HCT116 (cell line): ENCODE measurements at regions not wholly inside any gene's neighbourhood (a gene's known extent, or its start where the extent isn't known, plus 50 kb on each side); places are given as distances from the start of the nearest gene placed in this dataset.

Experiments
- ATF3 ChIP-seq: IDR thresholded peaks from 2 replicates; pipeline ENCODE4 v1.6.1; 2012
- CBX3 ChIP-seq: IDR thresholded peaks from 2 replicates; pipeline ENCODE4 v1.6.1; 2012; ENCODE audit warnings: low read depth
- CTCF ChIP-seq, 3 experiments: fragments of 200-600 bp in 1 of 3; sonication (generic) in 1 of 3; IDR thresholded peaks in 2 of 3; conservative IDR thresholded peaks in 1 of 3; 2 replicates each; pipeline ENCODE4 v1.5.1; 2012 to 2017; ENCODE audit warnings: low read depth in 2 of 3, low read length in 2 of 3, antibody characterized with exemption in 1 of 3, borderline replicate concordance in 1 of 3, control low read depth in 1 of 3, mild to moderate bottlenecking in 1 of 3, mixed read lengths in 1 of 3, mixed run types in 1 of 3, moderate library complexity in 1 of 3; ENCODE audit not compliant: insufficient read depth in 1 of 3
- EZH2 ChIP-seq: fragments of 200-600 bp; sonication (generic); IDR thresholded peaks from 2 replicates; pipeline ENCODE4 v1.6.1; 2017; ENCODE audit warnings: antibody characterized with exemption, mixed run types
- EZH2phosphoT487 ChIP-seq: fragments of 200-600 bp; IDR thresholded peaks from 2 replicates; pipeline ENCODE4 v1.6.1; 2018; ENCODE audit warnings: antibody characterized with exemption, borderline replicate concordance
- POLR2A ChIP-seq: IDR thresholded peaks from 2 replicates; pipeline ENCODE4 v1.7.0; 2011; ENCODE audit warnings: borderline replicate concordance; ENCODE audit not compliant: insufficient read depth, insufficient read length; ENCODE audit errors: extremely low read depth
- POLR2AphosphoS5 ChIP-seq: IDR thresholded peaks from 2 replicates; pipeline ENCODE4 v1.6.1; 2011; ENCODE audit warnings: mild to moderate bottlenecking, low read depth, low read length, moderate library complexity
- SRF ChIP-seq: IDR thresholded peaks from 2 replicates; pipeline ENCODE4 v1.6.1; 2012; ENCODE audit warnings: low read depth
- YY1 ChIP-seq: IDR thresholded peaks from 2 replicates; pipeline ENCODE4 v1.6.1; 2011; ENCODE audit warnings: low read length, low read depth, moderate library complexity, mild to moderate bottlenecking; ENCODE audit not compliant: insufficient replicate concordance; ENCODE audit errors: extremely low read depth

GRCh38 chr1:79499541-79499940 is 493.0 kb upstream of the ADGRL4 start:
- TF ChIP-seq CTCF (IDR thresholded peaks at IDR 0.05 in 2 of 3, conservative IDR thresholded peaks at IDR 0.05 in 1 of 3; ENCODE audit: borderline replicate concordance in 1 of 3, insufficient read depth in 1 of 3, low read depth in 2 of 3, low read length in 2 of 3) (no peak), POLR2A (no peak), EZH2 (no peak), YY1 (no peak), ATF3 (no peak), POLR2AphosphoS5 (no peak), CBX3 (no peak), EZH2phosphoT487 (no peak), SRF (no peak)
